H1 (cell line): ENCODE measurements at regions not wholly inside any gene's neighbourhood (a gene's known extent, or its start where the extent isn't known, plus 50 kb on each side); places are given as distances from the start of the nearest gene placed in this dataset.

Experiments used
- CTCF ChIA-PET: fragments of 300-600 bp; sonication (Branson Sonifier 250); formaldehyde crosslinking; loops from one replicate; lab custom pipeline; 2021; ENCODE audit not compliant: partially characterized antibody; lab: Charles Lee
- POLR2A ChIA-PET: fragments of 300-600 bp; sonication (Branson Sonifier 250); formaldehyde crosslinking; loops from one replicate; lab custom pipeline; 2021; ENCODE audit warnings: inconsistent platforms; ENCODE audit not compliant: partially characterized antibody; lab: Charles Lee
- DNase-seq, 2 experiments: peaks; one replicate each; pipeline versions ENCODE4 v3.0.0 to v3.0.0-alpha.2; 2010 to 2022; ENCODE audit warnings: low spot score in 2 of 2, low read depth in 1 of 2, mixed read lengths in 1 of 2
- FAIRE-seq: peaks from 2 replicates; lab custom pipeline; 2011; peaks lifted over from hg19 to GRCh38; lab: Jason Lieb, UNC
- H2AFZ ChIP-seq: 2 replicates; pipeline ENCODE4 v1.8.1; 2012; ENCODE audit warnings: low read length, inconsistent platforms
- H2AK5ac ChIP-seq: 2 replicates; pipeline ENCODE4 v1.6.1; 2013; ENCODE audit warnings: low read depth, low read length
- H2BK120ac ChIP-seq: replicated peaks from 2 replicates; pipeline ENCODE3; 2013; ENCODE audit warnings: low read depth, low read length, inconsistent platforms
- H2BK12ac ChIP-seq: 2 replicates; pipeline ENCODE4 v1.6.1; 2013; ENCODE audit warnings: low read depth, low read length
- H2BK15ac ChIP-seq: 2 replicates; pipeline ENCODE4 v1.6.1; 2013; ENCODE audit warnings: low read length
- H2BK20ac ChIP-seq: 2 replicates; pipeline ENCODE4 v1.6.1; 2013; ENCODE audit warnings: low read length
- H2BK5ac ChIP-seq: 2 replicates; pipeline ENCODE4 v1.6.1; 2013; ENCODE audit warnings: low read depth, low read length
- H3K14ac ChIP-seq: 2 replicates; pipeline ENCODE4 v1.6.1; 2013; ENCODE audit warnings: inconsistent platforms; ENCODE audit not compliant: insufficient read length
- H3K18ac ChIP-seq: 2 replicates; pipeline ENCODE4 v1.6.1; 2013; ENCODE audit warnings: low read length; ENCODE audit errors: extremely low read depth
- H3K23ac ChIP-seq: 2 replicates; pipeline ENCODE4 v1.6.1; 2013; ENCODE audit warnings: inconsistent platforms; ENCODE audit not compliant: insufficient read length
- H3K23me2 ChIP-seq: 2 replicates; pipeline ENCODE4 v1.6.1; 2013; ENCODE audit warnings: low read depth, low read length
- H3K27ac ChIP-seq: 2 replicates; pipeline ENCODE4 v1.6.1; 2011; ENCODE audit warnings: low read depth, low read length, inconsistent platforms
- H3K27me3 ChIP-seq, 4 experiments: replicated peaks in 1 of 4; 1 replicate in 1 of 4; 2 replicates in 3 of 4; pipeline versions ENCODE4 v1.6.1 to v1.8.1; 2011 to 2013; ENCODE audit warnings: low read length in 3 of 4, mild to moderate bottlenecking in 3 of 4, inconsistent platforms in 2 of 4, mixed read lengths in 2 of 4, moderate library complexity in 1 of 4; ENCODE audit not compliant: control insufficient read depth in 3 of 4, insufficient read depth in 3 of 4; ENCODE audit errors: extremely low read depth in 1 of 4
- H3K36me3 ChIP-seq, 4 experiments: 2 replicates each; pipeline versions ENCODE4 v1.6.1 to v1.8.1; 2011 to 2013; ENCODE audit warnings: mild to moderate bottlenecking in 4 of 4, low read length in 3 of 4, moderate library complexity in 2 of 4, control low read depth in 1 of 4, inconsistent platforms in 1 of 4; ENCODE audit not compliant: insufficient read depth in 4 of 4, control insufficient read depth in 2 of 4
- H3K4ac ChIP-seq: replicated peaks from 2 replicates; pipeline ENCODE3; 2013; ENCODE audit warnings: low read length, low read depth, mixed read lengths, inconsistent platforms; ENCODE audit not compliant: insufficient read length
- H3K4me1 ChIP-seq, 4 experiments: replicated peaks in 1 of 4; 1 replicate in 1 of 4; 2 replicates in 3 of 4; pipeline versions ENCODE4 v1.6.1 to v1.8.1; 2011 to 2013; ENCODE audit warnings: low read length in 3 of 4, inconsistent platforms in 2 of 4, mixed read lengths in 1 of 4; ENCODE audit not compliant: insufficient read depth in 4 of 4, control insufficient read depth in 3 of 4
- H3K4me2 ChIP-seq, 2 experiments: 2 replicates each; pipeline versions ENCODE4 v1.6.1 to v1.8.1; 2011 to 2013; ENCODE audit warnings: low read depth in 2 of 2, low read length in 2 of 2, control low read depth in 1 of 2, inconsistent platforms in 1 of 2, mild to moderate bottlenecking in 1 of 2; ENCODE audit not compliant: insufficient read depth in 1 of 2
- H3K4me3 ChIP-seq, 4 experiments: fragments of 200-600, 300-600 bp in 1 of 4; sonication (generic), shearing (Covaris generic), sonication (Bioruptor Twin) in 1 of 4; 2 replicates each; pipeline versions ENCODE4 v1.5.1 to v1.8.1; 2011 to 2016; ENCODE audit warnings: low read length in 4 of 4, low read depth in 3 of 4, control low read depth in 2 of 4, inconsistent platforms in 2 of 4, mild to moderate bottlenecking in 2 of 4, mixed read lengths in 1 of 4, moderate library complexity in 1 of 4; ENCODE audit not compliant: insufficient read depth in 2 of 4; ENCODE audit errors: extremely low read depth in 1 of 4
- H3K56ac ChIP-seq: replicated peaks from 2 replicates; pipeline ENCODE3; 2013; ENCODE audit warnings: low read depth, mild to moderate bottlenecking, mixed read lengths, low read length, inconsistent platforms; ENCODE audit not compliant: insufficient read length
- H3K79me1 ChIP-seq: 2 replicates; pipeline ENCODE4 v1.6.1; 2013; ENCODE audit warnings: low read depth, low read length, control low read depth
- H3K79me2 ChIP-seq, 2 experiments: 2 replicates each; pipeline versions ENCODE4 v1.6.1 to v1.8.1; 2012 to 2013; ENCODE audit warnings: low read length in 2 of 2, mild to moderate bottlenecking in 2 of 2, inconsistent platforms in 1 of 2; ENCODE audit not compliant: insufficient read depth in 2 of 2, control insufficient read depth in 1 of 2
- H3K9ac ChIP-seq, 4 experiments: replicated peaks in 1 of 4; 1 replicate in 1 of 4; 2 replicates in 3 of 4; pipeline versions ENCODE4 v1.6.1 to v1.8.1; 2011 to 2013; ENCODE audit warnings: low read depth in 3 of 4, low read length in 3 of 4, control low read depth in 2 of 4, mild to moderate bottlenecking in 2 of 4, moderate library complexity in 2 of 4, inconsistent platforms in 1 of 4; ENCODE audit errors: extremely low read depth in 1 of 4
- H3K9me3 ChIP-seq, 2 experiments: 2 replicates each; pipeline versions ENCODE4 v1.6.1 to v1.8.1; 2012 to 2013; ENCODE audit warnings: mild to moderate bottlenecking in 2 of 2, moderate library complexity in 2 of 2, control low read depth in 1 of 2, inconsistent platforms in 1 of 2, low read depth in 1 of 2, low read length in 1 of 2, mixed read lengths in 1 of 2; ENCODE audit not compliant: insufficient read depth in 2 of 2
- H4K20me1 ChIP-seq, 2 experiments: replicated peaks in 1 of 2; 2 replicates each; pipeline versions ENCODE3 to v1.8.1; 2011 to 2013; ENCODE audit warnings: inconsistent platforms in 2 of 2, low read length in 2 of 2, mild to moderate bottlenecking in 1 of 2; ENCODE audit not compliant: insufficient read depth in 2 of 2, control insufficient read depth in 1 of 2
- H4K5ac ChIP-seq: 2 replicates; pipeline ENCODE4 v1.6.1; 2013; ENCODE audit warnings: low read length, low read depth, mixed read lengths, inconsistent platforms; ENCODE audit not compliant: insufficient read length
- H4K8ac ChIP-seq: 2 replicates; pipeline ENCODE4 v1.8.0; 2013; ENCODE audit warnings: mild to moderate bottlenecking, moderate library complexity, low read length, inconsistent platforms; ENCODE audit not compliant: insufficient read depth; ENCODE audit errors: extremely low read depth
- H4K91ac ChIP-seq: replicated peaks from 2 replicates; pipeline ENCODE3; 2013; ENCODE audit warnings: low read length, mixed read lengths, inconsistent platforms; ENCODE audit not compliant: insufficient read length
- ATF3 ChIP-seq: IDR thresholded peaks from 2 replicates; pipeline ENCODE4 v1.6.1; 2011; ENCODE audit warnings: low read depth, mild to moderate bottlenecking, low read length; ENCODE audit not compliant: insufficient read depth
- CTCF ChIP-seq, 3 experiments: IDR thresholded peaks; 1 replicate in 2 of 3; 2 replicates in 1 of 3; pipeline versions ENCODE4 v1.5.1 to v1.6.1; 2011; ENCODE audit warnings: low read length in 3 of 3, mild to moderate bottlenecking in 3 of 3, inconsistent platforms in 2 of 3, low read depth in 1 of 3, moderate library complexity in 1 of 3; ENCODE audit not compliant: insufficient read depth in 1 of 3; ENCODE audit errors: control extremely low read depth in 1 of 3
- HDAC2 ChIP-seq, 2 experiments: fragments of 300-600 bp in 1 of 2; sonication (generic) in 1 of 2; IDR thresholded peaks; 2 replicates each; pipeline ENCODE4 v1.6.1; 2011 to 2012; ENCODE audit warnings: low read depth in 2 of 2, low read length in 2 of 2, mild to moderate bottlenecking in 2 of 2, moderate library complexity in 2 of 2, borderline replicate concordance in 1 of 2, inconsistent platforms in 1 of 2
- NRF1 ChIP-seq: IDR thresholded peaks from 2 replicates; pipeline ENCODE4 v1.6.1; 2011; ENCODE audit warnings: mild to moderate bottlenecking, low read depth, low read length, improper control_type of control experiment
- RNF2 ChIP-seq: fragments of 200-900, 300-1000 bp; sonication (generic); IDR thresholded peaks from 2 replicates; pipeline ENCODE4 v1.7.1; 2016; ENCODE audit warnings: borderline replicate concordance, low read depth, mild to moderate bottlenecking, antibody characterized with exemption, low read length; ENCODE audit not compliant: poor library complexity, severe bottlenecking; ENCODE audit errors: missing control alignments
- SP2 ChIP-seq: IDR thresholded peaks from 2 replicates; pipeline ENCODE4 v1.6.1; 2012; ENCODE audit warnings: mild to moderate bottlenecking, low read length, inconsistent platforms
- SUZ12 ChIP-seq: fragments of 200-600 bp; sonication (generic); IDR thresholded peaks from 2 replicates; pipeline ENCODE4 v1.6.1; 2012; ENCODE audit warnings: mild to moderate bottlenecking, inconsistent platforms, low read length, moderate library complexity, mixed read lengths
- TEAD4 ChIP-seq: IDR thresholded peaks from 2 replicates; pipeline ENCODE4 v1.6.1; 2012; ENCODE audit warnings: low read depth, low read length, inconsistent platforms, mixed read lengths
- WGBS, 2 experiments: shearing (Covaris generic) in 1 of 2; methylation state at CpG; one replicate each; pipeline versions ENCODE4 v1.1.6 to v1.1.7; 2013 to 2015; ENCODE audit warnings: low lambda C conversion rate in 2 of 2, mixed read lengths in 2 of 2, inconsistent platforms in 1 of 2, low coverage in 1 of 2, missing lambda C conversion rate in 1 of 2; ENCODE audit not compliant: insufficient replicate concordance in 2 of 2, insufficient coverage in 1 of 2, insufficient read length in 1 of 2; ENCODE audit errors: extremely low coverage in 1 of 2, missing lambda C conversion rate in 1 of 2; 5-methylcytosine and 5-hydroxymethylcytosine counted together
- TF ChIP-seq, protein P1 (sequence below): IDR thresholded peaks from 2 replicates; pipeline ENCODE4 v1.6.1; 2011; ENCODE audit warnings: low read length, improper control_type of control experiment

DNA sequence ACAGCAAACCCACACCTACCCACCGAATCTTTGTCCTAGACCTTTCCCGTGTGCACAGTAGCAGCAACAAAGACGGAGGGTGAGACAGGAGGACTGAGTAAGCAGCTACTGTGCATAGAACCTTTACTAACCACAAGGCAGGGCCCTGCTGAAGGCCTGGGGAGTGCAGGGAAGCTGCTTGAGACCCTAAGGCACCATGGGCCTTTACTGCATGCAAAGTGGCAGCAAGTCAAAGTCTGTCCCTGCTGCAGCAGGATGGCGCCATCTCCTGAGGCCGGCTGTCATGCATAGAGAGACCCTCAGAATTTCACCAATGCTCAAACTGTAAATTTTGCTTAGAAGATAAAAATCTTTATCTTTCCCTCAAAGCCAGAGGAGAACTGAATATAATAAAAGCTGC lies 610.5 kb downstream of the ACTR3B start:
- Histone ChIP-seq H3K27ac (no peak overlapping the region), H3K4ac (no peak overlapping the region), H3K9ac (no peak overlapping the region), H2AFZ (peak overlapping the region; percentile 85; the same call in 1 of the 2 replicates), H3K27me3 (no peaks in the 10 kb centered on the region), H4K91ac (no peak overlapping the region), H4K20me1 (no peaks in the 10 kb centered on the region), H3K18ac (no peak overlapping the region), H3K36me3 (no peaks in the 10 kb centered on the region), H2AK5ac (no peak overlapping the region), H4K5ac (no peak overlapping the region), H3K4me2 (no peak overlapping the region), H2BK5ac (no peak overlapping the region), H3K14ac (no peak overlapping the region), H2BK12ac (no peak overlapping the region), H3K79me2 (no peaks in the 10 kb centered on the region), H3K9me3 (peaks cover 19 to 24% of the 10 kb centered on the region in 2 experiments), H4K8ac (no peak overlapping the region), H3K79me1 (no peaks in the 10 kb centered on the region), H2BK20ac (no peak overlapping the region), H3K4me1 (no peaks in the 10 kb centered on the region), H3K23ac (no peak overlapping the region), H3K56ac (no peak overlapping the region), H2BK15ac (no peak overlapping the region), H3K23me2 (no peaks in the 10 kb centered on the region), H3K4me3 (no peak overlapping the region), H2BK120ac (no peak overlapping the region)
- WGBS, 2 experiments = 75% methylated on average over 5 of the region's 5 CpGs; no CpG with 5 or more reads in 1 of the 2 experiments
- ChIA-PET CTCF (interaction anchor here (0.6 to 2.6 kb wide), 10 partner anchors 9 to 506 kb away, joined by 3 to 13 read pairs (median 3); no protein-coding TSS in a partner anchor), POLR2A (no interaction called here)
- FAIRE-seq = no peak
- peak; percentile 29 to 48 for DNase-seq
- TF ChIP-seq SP2 (no peak), HDAC2 (IDR thresholded peaks at IDR 0.05; ENCODE audit: borderline replicate concordance in 1 of 2, low read depth in 2 of 2, low read length in 2 of 2) (no peak), NRF1 (no peak), RNF2 (no peak), ATF3 (no peak), CTCF (IDR thresholded peaks at IDR 0.05; ENCODE audit: control extremely low read depth in 1 of 3, insufficient read depth in 1 of 3, low read depth in 1 of 3, low read length in 3 of 3) (peak; percentile 54 to 62 (median 60)), TEAD4 (no peak), SUZ12 (no peak)
- TF ChIP-seq, protein P1, sequence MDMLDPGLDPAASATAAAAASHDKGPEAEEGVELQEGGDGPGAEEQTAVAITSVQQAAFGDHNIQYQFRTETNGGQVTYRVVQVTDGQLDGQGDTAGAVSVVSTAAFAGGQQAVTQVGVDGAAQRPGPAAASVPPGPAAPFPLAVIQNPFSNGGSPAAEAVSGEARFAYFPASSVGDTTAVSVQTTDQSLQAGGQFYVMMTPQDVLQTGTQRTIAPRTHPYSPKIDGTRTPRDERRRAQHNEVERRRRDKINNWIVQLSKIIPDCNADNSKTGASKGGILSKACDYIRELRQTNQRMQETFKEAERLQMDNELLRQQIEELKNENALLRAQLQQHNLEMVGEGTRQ = no peak
